GM21381 (cell line): ENCODE measurements at regions not wholly inside any gene's neighbourhood (a gene's known extent, or its start where the extent isn't known, plus 50 kb on each side); places are given as distances from the start of the nearest gene placed in this dataset.

Experiments
- ATAC-seq: cut with Tn5 transposase; IDR thresholded peaks from one replicate; pipeline ENCODE4 v1.9.1; 2021; ENCODE audit warnings: mild to moderate bottlenecking, moderate library complexity; ENCODE audit not compliant: unreplicated experiment

DNA sequence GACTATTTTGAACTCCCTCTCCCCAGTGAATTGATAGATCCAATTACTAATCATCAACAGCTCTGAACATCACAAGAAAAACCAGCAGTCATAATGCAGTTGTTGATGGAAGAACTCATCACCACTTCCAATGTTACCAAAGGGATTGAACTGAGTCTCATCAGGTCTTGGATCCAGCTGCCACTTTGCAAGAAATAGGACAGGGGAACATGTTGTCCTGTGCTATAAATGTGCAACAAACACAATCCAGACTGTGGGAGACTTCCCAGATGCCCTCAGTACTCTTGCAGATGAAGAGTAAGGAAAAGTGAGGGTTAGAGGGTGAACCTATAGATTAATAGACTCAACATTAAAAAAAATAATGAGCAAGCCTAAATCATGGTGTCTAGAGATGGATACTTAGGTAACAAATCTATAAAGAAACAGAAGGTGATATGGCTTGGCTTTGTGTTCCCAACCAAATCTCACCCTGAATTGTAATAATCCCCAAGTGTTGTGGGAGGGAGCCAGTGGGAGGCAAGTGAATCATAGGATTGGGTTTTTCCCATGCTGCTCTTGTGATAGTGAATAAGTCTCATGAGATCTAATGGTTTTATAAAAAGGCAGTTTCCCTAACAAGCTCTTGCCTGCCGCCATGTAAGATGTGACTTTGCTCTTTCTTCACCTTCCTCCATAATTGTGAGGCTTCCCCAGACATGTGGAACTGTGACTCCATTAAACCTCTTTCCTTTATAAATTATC lies 63.4 kb upstream of the PAPPA start:
- no peak for ATAC-seq

DNA sequence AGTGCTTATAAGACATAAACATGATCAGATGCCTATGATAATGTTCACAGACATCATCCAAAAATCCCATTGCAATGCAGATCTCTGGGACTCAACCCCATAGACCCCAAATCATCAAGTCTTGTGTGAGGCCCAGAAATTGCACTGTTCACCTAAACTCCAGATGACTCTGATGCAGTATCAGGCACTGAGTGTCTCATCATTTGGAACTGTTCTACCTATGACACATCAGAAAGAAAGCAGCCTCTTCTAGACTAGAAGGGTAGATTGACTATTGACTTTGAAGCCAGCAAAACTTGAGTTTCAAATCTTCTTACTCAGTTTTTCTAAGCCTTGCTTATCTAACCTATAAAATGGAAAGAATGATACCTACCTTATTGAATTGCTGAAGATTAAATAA lies 58.7 kb upstream of the PAPPA start:
- no peak for ATAC-seq

DNA sequence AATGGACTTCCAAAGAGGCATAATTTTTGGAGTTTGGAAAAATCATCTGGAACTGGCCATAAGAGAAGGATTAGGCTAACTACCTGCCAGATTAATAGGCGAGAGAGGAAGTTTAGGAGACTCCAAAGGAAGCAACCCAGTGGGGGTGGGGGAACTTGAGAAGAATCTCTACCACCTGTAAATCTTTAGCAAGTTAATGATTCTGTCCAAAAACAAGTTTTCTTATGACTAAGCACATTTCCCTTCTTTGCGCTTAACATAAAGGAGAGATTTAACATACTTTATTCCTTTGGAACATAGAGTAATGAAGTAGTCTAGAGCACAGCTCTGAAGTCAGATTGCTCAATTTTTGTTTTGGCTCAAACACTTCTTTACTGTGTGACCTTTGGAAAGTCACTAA lies 58.2 kb upstream of the PAPPA start:
- no peak for ATAC-seq

DNA sequence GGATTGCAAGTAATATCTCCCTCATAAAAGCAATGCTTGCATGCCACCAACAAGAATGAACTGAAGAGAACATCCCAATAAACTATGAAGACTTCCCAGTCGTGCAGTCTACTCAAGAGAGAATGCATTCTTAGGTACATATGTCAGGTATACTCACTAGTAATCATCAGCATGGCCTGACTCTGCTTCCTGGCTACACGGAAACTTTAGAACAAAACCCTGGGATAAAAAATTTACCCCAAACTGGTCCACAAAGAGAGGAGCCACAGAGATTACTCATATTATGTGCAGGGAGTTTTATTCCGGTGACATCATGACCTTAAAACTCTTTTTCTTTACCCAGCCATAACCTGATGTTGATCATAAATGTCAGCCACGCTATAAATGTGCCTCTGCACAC lies 57.5 kb upstream of the PAPPA start:
- ATAC-seq = no peak

DNA sequence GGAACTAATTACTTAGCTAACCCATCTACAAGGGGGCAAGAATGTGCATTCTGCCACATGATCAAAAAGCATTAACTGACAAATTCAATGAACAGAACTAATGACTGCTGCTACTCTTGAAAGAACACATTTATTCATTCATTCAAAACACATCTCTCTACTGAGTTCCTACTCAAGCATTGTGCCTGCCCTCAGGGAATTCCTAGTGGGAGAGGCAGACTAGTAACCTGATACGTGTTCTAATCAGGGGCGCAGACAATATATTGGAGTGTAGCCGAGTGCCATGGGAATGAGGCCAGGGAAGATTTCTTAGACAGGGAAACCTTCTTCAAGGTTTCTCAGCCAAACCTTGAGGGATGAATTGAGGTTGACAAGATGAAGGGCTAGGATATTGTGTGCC lies 56.7 kb upstream of the PAPPA start:
- ATAC-seq = no peak

DNA sequence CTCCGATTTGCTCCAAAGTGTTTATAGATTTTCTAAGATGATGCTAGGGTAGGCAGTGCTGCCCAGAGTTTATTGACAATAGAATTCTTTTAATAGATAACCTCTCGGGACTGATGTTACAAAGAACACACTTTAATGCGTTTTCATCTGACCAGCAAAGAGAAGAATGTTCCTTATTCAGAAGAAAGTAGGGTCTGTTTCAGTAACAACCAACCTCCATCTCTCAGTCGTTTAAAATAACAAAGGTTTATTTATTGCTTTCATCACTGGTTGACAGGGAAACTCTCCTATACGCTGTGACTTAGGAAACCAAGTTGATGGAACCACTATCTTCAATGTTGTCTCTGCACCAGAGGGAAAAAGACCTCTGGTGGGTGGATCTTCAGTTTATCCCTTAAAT lies 55.1 kb upstream of the PAPPA start:
- ATAC-seq = no peak

DNA sequence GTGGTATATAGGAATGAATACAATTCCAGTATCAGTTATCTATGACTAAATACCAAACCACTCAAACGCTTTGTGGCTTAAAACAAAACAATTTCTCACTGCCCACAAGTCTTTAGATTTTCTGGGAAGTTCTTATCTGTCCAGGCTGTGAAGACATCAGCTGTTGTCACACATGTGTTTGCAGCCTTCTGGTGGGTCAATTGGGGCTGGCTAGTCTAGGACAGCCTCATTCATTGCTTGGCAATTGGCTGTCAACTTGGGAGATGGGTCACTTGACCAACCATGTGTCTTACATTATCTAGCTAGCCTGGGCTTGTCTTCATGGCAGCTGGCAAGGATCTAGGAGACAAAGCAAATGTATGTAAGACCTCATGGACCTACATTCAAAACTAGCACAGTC lies 53.8 kb upstream of the PAPPA start:
- ATAC-seq = no peak

DNA sequence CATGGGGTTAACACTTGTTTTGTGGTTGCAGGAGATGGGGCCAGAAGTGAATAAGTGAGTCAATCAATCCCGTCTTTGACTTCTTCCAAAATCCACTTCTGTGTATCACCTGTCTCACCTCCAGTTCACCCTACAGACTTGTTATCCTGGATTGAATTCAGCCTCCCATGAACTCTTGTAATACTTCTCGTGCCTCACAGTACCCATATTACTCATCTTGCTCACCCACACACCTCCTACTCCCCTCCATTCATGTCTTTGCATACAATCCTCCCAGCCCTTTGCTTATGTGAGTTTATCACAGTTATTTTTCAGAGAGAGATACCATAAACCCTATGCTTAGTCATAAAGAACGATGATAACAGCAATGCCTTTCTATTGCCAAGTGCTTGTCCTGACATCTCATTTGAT lies 52.9 kb upstream of the PAPPA start:
- ATAC-seq = no peak

DNA sequence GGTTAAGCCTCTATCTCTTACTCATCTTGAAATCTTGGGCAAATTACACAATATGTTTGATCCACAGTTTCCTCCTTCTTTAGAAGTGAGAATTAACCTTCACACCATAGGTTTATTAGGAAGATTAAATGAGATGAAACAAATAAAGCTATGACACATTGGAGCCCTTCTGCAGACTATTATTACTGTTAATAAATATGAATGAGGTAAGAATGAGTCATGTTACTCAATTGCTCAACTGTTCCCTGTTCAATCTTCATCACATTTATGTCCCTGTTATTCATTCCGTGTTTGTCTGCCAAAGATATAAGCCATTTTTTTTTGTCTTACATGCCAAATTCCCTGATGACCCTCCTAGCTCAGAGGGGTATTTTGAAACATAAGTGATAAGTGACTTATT lies 52.1 kb upstream of the PAPPA start:
- ATAC-seq = no peak

DNA sequence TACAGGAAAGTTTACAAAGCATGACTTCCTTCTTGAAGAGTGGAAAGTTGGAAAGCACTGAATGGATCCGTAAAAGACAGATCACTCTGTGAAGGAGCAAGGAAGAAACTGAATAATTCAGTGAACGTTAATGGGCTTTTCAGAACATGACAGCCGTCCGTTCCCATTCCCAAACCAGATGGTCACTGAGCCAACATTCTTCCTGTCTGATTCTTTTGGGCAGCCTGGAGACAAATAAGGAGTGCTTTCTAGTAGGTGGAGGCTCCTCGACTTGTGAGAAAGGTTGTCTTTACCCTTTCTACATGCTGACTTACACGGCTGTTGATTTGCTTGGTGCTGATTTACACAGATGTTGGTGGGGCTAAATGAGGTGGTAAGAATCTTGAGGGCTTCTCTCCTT lies 51.0 kb upstream of the PAPPA start:
- ATAC-seq = no peak
